GM12891 (cell line): ENCODE measurements at regions not wholly inside any gene's neighbourhood (a gene's known extent, or its start where the extent isn't known, plus 50 kb on each side); places are given as distances from the start of the nearest gene placed in this dataset.
"Not testable (repeated sequence)": the region's sequence is repeated elsewhere in the genome, so short reads cannot be mapped to it uniquely, and the experiment has no call there.

ENCODE experiments used
- DNase-seq: peaks from one replicate; pipeline ENCODE4 v3.0.0; 2011; ENCODE audit warnings: low spot score; ENCODE audit not compliant: insufficient read length
- FAIRE-seq: peaks from 2 replicates; lab custom pipeline; 2011; peaks lifted over from hg19 to GRCh38; lab: Jason Lieb, UNC
- PAX5 ChIP-seq: IDR thresholded peaks from 2 replicates; pipeline ENCODE4 v1.6.1; 2011; ENCODE audit warnings: low read length, moderate library complexity, mild to moderate bottlenecking; ENCODE audit not compliant: insufficient read depth, severe bottlenecking
- POLR2A ChIP-seq: IDR thresholded peaks from 2 replicates; pipeline ENCODE4 v1.6.1; 2011; ENCODE audit warnings: low read depth, low read length, control low read depth
- POLR2AphosphoS5 ChIP-seq: IDR thresholded peaks from 2 replicates; pipeline ENCODE4 v1.6.1; 2011; ENCODE audit warnings: low read depth, low read length, control low read depth
- POU2F2 ChIP-seq: IDR thresholded peaks from 2 replicates; pipeline ENCODE4 v1.6.1; 2011; ENCODE audit warnings: low read depth, mild to moderate bottlenecking, control low read depth, low read length, moderate library complexity
- SPI1 ChIP-seq: IDR thresholded peaks from 2 replicates; pipeline ENCODE4 v1.6.1; 2011; ENCODE audit warnings: low read depth, low read length, control low read depth
- TAF1 ChIP-seq: IDR thresholded peaks from 2 replicates; pipeline ENCODE4 v1.6.1; 2011; ENCODE audit warnings: low read depth, low read length, control low read depth

GRCh38 chr1:241447031-241447644 lies 72.4 kb downstream of the FH start:
- TF ChIP-seq POU2F2: no peak
- TF ChIP-seq TAF1: no peak
- TF ChIP-seq SPI1: no peak
- TF ChIP-seq PAX5: no peak
- TF ChIP-seq POLR2A: no peak
- no peak for TF ChIP-seq POLR2AphosphoS5
- no peak for DNase-seq

GRCh38 chr1:241444836-241445235 lies 74.7 kb downstream of the FH start:
- TF ChIP-seq PAX5: no peak
- TF ChIP-seq SPI1: no peak
- no peak for TF ChIP-seq POLR2A
- TF ChIP-seq POU2F2: no peak
- FAIRE-seq (no peak), DNase-seq (no peak)

More at GRCh38 chr1:241447031-241447644, 72.4 kb downstream of the FH start:
- no peak for FAIRE-seq

DNA sequence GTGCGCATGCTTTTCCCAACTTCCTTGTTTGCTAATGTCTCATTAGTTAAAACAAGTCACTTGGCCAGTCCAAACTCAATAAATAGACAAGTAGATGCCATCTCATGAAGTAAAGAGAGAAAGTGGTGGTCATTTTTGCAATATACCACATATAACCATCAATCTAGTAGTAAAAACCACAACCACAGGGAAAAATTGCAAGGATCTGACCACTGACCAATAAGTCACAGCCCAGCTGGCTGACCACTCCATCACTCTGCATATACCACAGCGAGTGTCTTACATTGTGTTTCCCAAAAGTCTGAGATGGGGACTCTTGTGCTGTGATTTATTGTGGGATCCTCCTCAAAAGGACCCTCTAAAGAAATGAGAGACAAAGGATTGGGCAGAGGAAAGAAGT lies 76.0 kb downstream of the FH start:
- no peak for TF ChIP-seq PAX5
- TF ChIP-seq TAF1: no peak
- TF ChIP-seq SPI1: no peak
- no peak for TF ChIP-seq POLR2AphosphoS5
- TF ChIP-seq POU2F2: no peak
- TF ChIP-seq POLR2A: no peak
- no peak for DNase-seq
- FAIRE-seq: no peak

GRCh38 chr1:241442686-241443085 lies 76.9 kb downstream of the FH start:
- TF ChIP-seq TAF1 (no peak), POU2F2 (no peak), POLR2AphosphoS5 (no peak), POLR2A (no peak), SPI1 (no peak), PAX5 (no peak)
- FAIRE-seq: no peak
- DNase-seq: no peak

DNA sequence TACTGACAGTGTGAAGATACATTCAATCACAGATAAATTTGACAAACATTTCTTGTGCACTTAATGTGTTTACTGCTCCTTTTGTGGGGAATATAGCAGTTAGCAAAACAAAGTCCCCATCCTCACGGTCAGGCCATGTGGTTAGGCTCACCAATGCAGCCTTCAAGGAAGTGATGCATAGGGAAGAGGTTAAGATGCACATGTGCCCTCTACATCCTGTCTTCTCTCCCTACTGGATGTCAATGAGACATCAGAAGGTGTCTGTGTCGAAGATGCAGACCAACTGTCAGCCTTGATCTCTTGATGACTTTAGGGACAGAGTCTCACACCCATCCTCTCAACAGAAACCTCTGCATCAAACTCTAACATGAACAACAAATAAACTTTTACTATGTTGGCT lies 78.7 kb downstream of the FH start:
- no peak for TF ChIP-seq POLR2A
- TF ChIP-seq SPI1: no peak
- no peak for TF ChIP-seq TAF1
- TF ChIP-seq POLR2AphosphoS5: no peak
- TF ChIP-seq POU2F2: no peak
- no peak for TF ChIP-seq PAX5
- no peak for DNase-seq
- FAIRE-seq: no peak

GRCh38 chr1:241438686-241439085 lies 80.9 kb downstream of the FH start:
- not testable (repeated sequence) for DNase-seq, FAIRE-seq

DNA sequence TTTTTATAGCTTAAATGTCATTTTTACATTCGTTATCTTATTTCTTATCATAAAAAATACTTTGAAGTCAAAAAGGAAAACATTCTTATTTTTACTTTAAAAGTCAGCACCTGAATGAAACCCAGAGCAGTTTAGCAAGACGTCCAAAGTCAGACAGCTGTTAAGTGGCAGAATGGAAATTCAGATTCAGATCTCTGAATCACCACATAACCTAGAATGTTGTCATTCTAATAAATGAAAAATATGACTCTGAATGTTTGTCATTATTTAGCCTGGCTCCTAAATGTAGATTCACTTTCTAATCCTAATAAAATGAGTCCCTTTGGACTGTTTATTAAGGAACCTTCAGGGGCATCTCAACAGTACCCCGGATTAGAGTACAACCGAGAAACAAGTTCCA lies 75.2 kb upstream of the RGS7 start:
- FAIRE-seq: no peak
- no peak for TF ChIP-seq TAF1
- no peak for TF ChIP-seq POLR2A
- TF ChIP-seq PAX5: no peak
- TF ChIP-seq POLR2AphosphoS5: no peak
- TF ChIP-seq POU2F2: no peak
- TF ChIP-seq SPI1: no peak
- no peak for DNase-seq

DNA sequence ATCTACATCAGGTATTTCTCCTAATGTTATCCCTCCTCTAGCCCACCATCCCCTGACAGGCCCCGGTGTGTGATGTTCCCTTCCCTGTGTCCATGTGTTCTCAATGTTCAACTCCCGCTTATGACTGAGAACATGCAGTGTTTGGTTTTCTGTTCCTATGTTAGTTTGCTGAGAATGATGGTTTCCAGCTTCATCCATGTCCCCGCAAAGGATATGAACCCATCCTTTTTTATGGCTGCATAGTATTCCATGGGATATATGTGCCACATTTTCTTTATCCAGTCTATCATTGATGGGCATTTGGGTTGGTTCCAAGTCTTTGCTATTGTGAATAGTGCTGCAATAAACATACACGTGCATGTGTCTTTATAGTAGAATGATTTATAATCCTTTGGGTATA lies 68.1 kb upstream of the RGS7 start:
- DNase-seq, FAIRE-seq: not testable (repeated sequence)

DNA sequence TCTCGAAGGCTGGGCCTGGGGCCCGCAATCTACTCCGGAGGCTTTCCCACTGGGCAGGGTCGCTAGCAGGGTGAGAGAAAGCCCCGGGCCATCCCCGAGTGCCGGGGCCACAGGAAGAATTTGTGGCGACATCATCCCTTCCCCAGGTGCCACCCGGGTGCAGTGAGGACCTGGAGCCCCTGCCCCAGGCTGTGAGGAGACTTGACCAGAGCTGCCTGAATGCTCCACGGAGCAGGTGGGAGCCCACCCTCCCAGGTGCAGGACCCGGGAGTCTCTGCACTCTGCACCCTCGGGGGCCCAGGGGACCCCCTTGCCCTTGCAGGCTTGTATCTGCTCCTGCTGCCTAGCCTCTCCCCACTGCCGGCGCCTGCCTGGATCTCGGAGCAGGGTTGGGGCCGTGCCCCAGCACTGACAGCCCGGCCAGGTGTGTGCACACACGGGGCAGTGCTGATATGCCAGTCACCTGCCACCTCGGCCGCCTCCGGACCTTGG lies 67.5 kb upstream of the RGS7 start:
- TF ChIP-seq TAF1 (no peak), PAX5 (no peak), SPI1 (no peak), POU2F2 (no peak), POLR2AphosphoS5 (no peak), POLR2A (no peak)
- DNase-seq (no peak), FAIRE-seq (no peak)

GRCh38 chr1:241423541-241424479 lies 66.8 kb upstream of the RGS7 start:
- TF ChIP-seq POLR2A (no peak), PAX5 (no peak), POU2F2 (no peak), POLR2AphosphoS5 (no peak), SPI1 (no peak), TAF1 (no peak)
- DNase-seq: peak; percentile 14
- no peak for FAIRE-seq

- FAIRE-seq: no peak
- no peak for TF ChIP-seq TAF1
- TF ChIP-seq POU2F2: no peak
- no peak for TF ChIP-seq POLR2AphosphoS5
- no peak for TF ChIP-seq SPI1
- no peak for TF ChIP-seq PAX5
- TF ChIP-seq POLR2A: no peak
- DNase-seq: no peak
These were observed 65.5 kb upstream of the RGS7 start for GRCh38 chr1:241422470-241422869.
